Muscle of leg (tissue), 3 donors: ENCODE measurements at regions not wholly inside any gene's neighbourhood (a gene's known extent, or its start where the extent isn't known, plus 50 kb on each side); places are given as distances from the start of the nearest gene placed in this dataset.

ENCODE experiments used
- DNase-seq: peaks from one replicate; pipeline ENCODE4 v3.0.0; 2013
- H3K27ac ChIP-seq: one replicate; pipeline ENCODE4 v1.5.1; 2013; ENCODE audit warnings: mild to moderate bottlenecking, low read length, control low read depth
- H3K27me3 ChIP-seq: one replicate; pipeline ENCODE4 v1.6.1; 2013; ENCODE audit warnings: low read length; ENCODE audit not compliant: control insufficient read depth, insufficient read depth
- H3K36me3 ChIP-seq: one replicate; pipeline ENCODE4 v1.6.1; 2013; ENCODE audit warnings: low read length; ENCODE audit not compliant: control insufficient read depth, insufficient read depth
- H3K4me1 ChIP-seq: one replicate; pipeline ENCODE4 v1.6.1; 2013; ENCODE audit warnings: low read length; ENCODE audit not compliant: control insufficient read depth, insufficient read depth
- H3K4me3 ChIP-seq: one replicate; pipeline ENCODE4 v1.5.1; 2013; ENCODE audit warnings: low read length, control low read depth
- H3K9me3 ChIP-seq: replicated peaks from 2 replicates; pipeline ENCODE4 v1.6.1; 2013; ENCODE audit warnings: low read depth, low read length; ENCODE audit not compliant: control insufficient read depth
- WGBS: methylation state at CpG from one replicate; pipeline ENCODE4 v1.1.5; 2013; ENCODE audit warnings: missing lambda C conversion rate; ENCODE audit not compliant: insufficient coverage; 5-methylcytosine and 5-hydroxymethylcytosine counted together

DNA sequence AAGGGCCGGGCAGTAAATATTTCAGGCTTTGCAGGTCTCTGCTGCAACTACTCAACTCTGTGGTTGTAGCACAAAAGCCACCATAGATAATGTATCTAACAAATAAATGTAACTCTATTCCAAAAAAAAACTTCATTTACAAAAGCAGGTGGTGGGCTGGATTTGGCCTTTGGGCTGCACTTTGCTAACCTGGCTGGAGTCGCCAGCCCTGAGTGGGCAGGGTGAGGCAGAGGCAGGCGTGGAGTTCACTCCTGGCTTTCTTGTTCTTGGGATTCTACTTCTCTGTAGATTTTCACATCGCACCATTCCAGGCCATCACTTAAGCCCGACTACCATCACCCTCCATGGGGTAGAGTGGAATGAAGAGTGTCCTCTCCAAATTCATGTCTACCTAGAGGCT is 367.6 kb upstream of the MGMT start:
- 80% methylated on average over 1 of the region's 5 CpGs for WGBS
- no peak for DNase-seq
- H3K4me1 ChIP-seq = peaks cover 12% of the 10 kb centered on the region

GRCh38 chr10:129099992-129100391 is 367.0 kb upstream of the MGMT start:
- 97% methylated on average over 7 of the region's 7 CpGs for WGBS
- H3K9me3 ChIP-seq = no peaks in the 10 kb centered on the region
- H3K4me3 ChIP-seq = no peak overlapping the region
- H3K36me3 ChIP-seq = no peaks in the 10 kb centered on the region
- no peak for DNase-seq
- peaks cover 10% of the 10 kb centered on the region for H3K4me1 ChIP-seq
- H3K27ac ChIP-seq = no peak overlapping the region
- no peaks in the 10 kb centered on the region for H3K27me3 ChIP-seq

More for the DNA sequence above, 367.6 kb upstream of the MGMT start:
- Histone ChIP-seq H3K9me3 (no peaks in the 10 kb centered on the region), H3K27ac (no peak overlapping the region), H3K4me3 (no peak overlapping the region), H3K36me3 (no peaks in the 10 kb centered on the region), H3K27me3 (no peaks in the 10 kb centered on the region)

DNA sequence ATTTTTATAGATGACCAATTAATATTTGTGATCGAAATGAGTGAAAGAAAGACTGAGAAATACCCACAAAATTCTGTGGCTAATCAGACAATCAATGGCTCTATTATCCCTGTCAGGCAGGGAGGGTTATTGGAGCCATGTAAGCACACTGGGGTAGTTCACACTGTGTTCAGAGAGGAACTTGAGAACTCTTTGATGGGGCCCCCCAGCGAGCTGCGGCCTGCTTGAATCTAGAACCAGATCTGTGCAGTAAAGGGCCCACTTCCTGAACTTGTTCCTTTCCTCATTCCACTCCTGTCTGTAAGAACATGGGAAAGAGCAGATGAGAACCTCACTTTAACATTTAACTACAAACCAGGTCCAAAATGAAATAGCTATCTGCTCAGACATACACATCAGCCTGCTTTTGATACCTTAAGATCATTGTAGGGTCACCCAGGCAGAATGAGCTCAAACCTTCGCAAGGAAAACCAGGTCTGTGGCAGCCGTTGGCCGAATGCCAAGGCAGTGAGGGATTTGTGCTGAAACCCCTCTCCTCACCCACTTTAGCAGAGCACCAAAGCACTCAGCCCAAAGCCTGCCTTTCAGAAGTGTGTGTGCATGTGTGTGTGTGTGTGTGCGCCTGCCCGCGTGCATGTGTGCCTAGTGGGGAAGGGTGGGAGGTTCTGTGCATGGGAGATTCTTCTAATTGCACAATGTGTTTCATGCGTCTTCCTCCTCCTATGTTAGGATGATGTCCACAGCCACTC is 365.6 kb upstream of the MGMT start:
- Histone ChIP-seq H3K4me1 (peaks cover 8% of the 10 kb centered on the region), H3K9me3 (no peaks in the 10 kb centered on the region), H3K27ac (no peak overlapping the region), H3K4me3 (no peak overlapping the region), H3K27me3 (no peaks in the 10 kb centered on the region), H3K36me3 (no peaks in the 10 kb centered on the region)
- DNase-seq = no peak
- WGBS = 88% methylated on average over 4 of the region's 10 CpGs

GRCh38 chr10:129102906-129103693 is 363.9 kb upstream of the MGMT start:
- 60% methylated on average over 3 of the region's 7 CpGs for WGBS
- Histone ChIP-seq H3K4me3 (no peak overlapping the region), H3K27ac (no peak overlapping the region), H3K36me3 (no peaks in the 10 kb centered on the region), H3K27me3 (no peaks in the 10 kb centered on the region), H3K9me3 (no peaks in the 10 kb centered on the region), H3K4me1 (peaks cover 2% of the 10 kb centered on the region)
- DNase-seq = no peak

DNA sequence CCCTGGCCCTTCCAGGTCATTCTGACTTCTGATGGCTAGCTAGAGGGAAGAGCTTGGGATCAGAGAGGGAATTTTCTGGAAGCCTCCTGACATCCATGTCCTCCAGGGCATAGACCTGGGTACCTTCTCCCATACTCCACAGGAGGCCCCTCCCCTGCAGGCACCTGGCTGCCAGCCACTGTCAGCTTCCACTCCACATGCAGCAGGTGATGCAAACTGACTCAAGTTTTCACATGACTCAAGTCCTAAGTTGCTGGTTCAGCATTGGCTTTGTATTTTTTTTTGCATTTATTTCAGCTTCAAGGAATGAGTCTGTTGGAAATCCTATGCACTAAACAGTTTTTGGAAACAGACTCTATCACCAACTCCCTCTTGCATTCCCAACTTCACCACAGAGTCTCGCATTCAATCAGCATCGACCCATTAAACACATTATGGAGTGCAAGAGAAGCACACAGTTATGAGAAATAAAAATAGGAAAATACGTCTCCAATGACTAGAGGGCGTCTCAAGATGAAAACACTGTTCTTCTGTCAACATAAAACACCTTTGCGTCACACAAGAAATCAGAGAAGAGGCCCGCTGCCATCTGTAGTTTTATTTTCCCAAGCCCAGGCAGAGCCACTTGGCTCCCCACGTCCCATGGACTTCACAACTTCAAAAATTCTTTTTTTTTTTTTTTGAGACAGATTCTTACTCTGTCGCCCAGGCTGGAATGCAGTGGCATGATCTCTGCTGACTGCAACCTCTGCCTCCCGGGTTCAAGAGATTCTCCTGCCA is 362.6 kb upstream of the MGMT start:
- no peaks in the 10 kb centered on the region for H3K27me3 ChIP-seq
- no peaks in the 10 kb centered on the region for H3K9me3 ChIP-seq
- H3K36me3 ChIP-seq = no peaks in the 10 kb centered on the region
- WGBS = 92% methylated on average over 5 of the region's 9 CpGs
- no peak overlapping the region for H3K27ac ChIP-seq
- H3K4me3 ChIP-seq = no peak overlapping the region
- H3K4me1 ChIP-seq = no peaks in the 10 kb centered on the region
- DNase-seq = no peak

GRCh38 chr10:129105266-129105665 is 361.8 kb upstream of the MGMT start:
- H3K4me1 ChIP-seq = no peaks in the 10 kb centered on the region
- no peak for DNase-seq
- no peaks in the 10 kb centered on the region for H3K9me3 ChIP-seq
- no peaks in the 10 kb centered on the region for H3K36me3 ChIP-seq
- H3K27ac ChIP-seq = no peak overlapping the region
- H3K27me3 ChIP-seq = no peaks in the 10 kb centered on the region
- no peak overlapping the region for H3K4me3 ChIP-seq
- whole genome bisulfite sequencing = no CpG with 5 or more reads among the region's 2 CpGs

DNA sequence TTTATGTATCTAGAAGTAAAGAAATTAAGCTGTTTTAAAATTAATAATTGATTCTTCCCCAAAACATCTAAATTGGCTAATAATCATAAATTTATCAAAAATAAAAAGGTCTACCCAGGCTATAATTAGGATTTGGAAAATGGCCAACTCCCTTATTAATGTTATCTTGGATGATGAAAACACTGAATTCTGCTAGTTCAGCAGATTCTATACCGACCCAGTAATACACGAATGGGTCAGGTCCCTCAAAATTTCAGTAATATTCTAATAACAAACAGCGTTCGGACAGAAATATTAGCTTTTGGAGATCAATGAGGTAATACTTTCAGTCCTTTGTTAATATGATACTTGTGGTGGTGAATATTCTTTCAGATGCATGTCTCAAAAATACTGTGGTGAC is 360.7 kb upstream of the MGMT start:
- Histone ChIP-seq H3K27me3 (no peaks in the 10 kb centered on the region), H3K36me3 (no peaks in the 10 kb centered on the region), H3K9me3 (no peaks in the 10 kb centered on the region), H3K4me3 (no peak overlapping the region), H3K4me1 (no peaks in the 10 kb centered on the region), H3K27ac (no peak overlapping the region)
- DNase-seq = no peak
- WGBS = no CpG with 5 or more reads among the region's 4 CpGs

- Histone ChIP-seq H3K27ac (no peak overlapping the region), H3K36me3 (no peaks in the 10 kb centered on the region), H3K4me1 (no peaks in the 10 kb centered on the region), H3K27me3 (no peaks in the 10 kb centered on the region), H3K4me3 (no peak overlapping the region), H3K9me3 (no peaks in the 10 kb centered on the region)
- DNase-seq = no peak
- 59% methylated on average over 1 of the region's 3 CpGs for WGBS
Observed at GRCh38 chr10:129107525-129107924, 359.5 kb upstream of the MGMT start.

- 86% methylated on average over 5 of the region's 6 CpGs for WGBS
- no peak for DNase-seq
- Histone ChIP-seq H3K9me3 (no peaks in the 10 kb centered on the region), H3K36me3 (no peaks in the 10 kb centered on the region), H3K27me3 (no peaks in the 10 kb centered on the region), H3K27ac (no peak overlapping the region), H3K4me3 (no peak overlapping the region), H3K4me1 (no peaks in the 10 kb centered on the region)
Observed at GRCh38 chr10:129108378-129108777, 358.7 kb upstream of the MGMT start.

- no peaks in the 10 kb centered on the region for H3K4me1 ChIP-seq
- no peaks in the 10 kb centered on the region for H3K27me3 ChIP-seq
- no peak overlapping the region for H3K4me3 ChIP-seq
- DNase-seq = no peak
- H3K9me3 ChIP-seq = no peaks in the 10 kb centered on the region
- 94% methylated on average over 4 of the region's 6 CpGs for WGBS
- no peak overlapping the region for H3K27ac ChIP-seq
- no peaks in the 10 kb centered on the region for H3K36me3 ChIP-seq
Observed at GRCh38 chr10:129108994-129109393, 358.0 kb upstream of the MGMT start.
